ENCODE measurements at regions not wholly inside any gene's neighbourhood (a gene's known extent, or its start where the extent isn't known, plus 50 kb on each side); places are given as distances from the start of the nearest gene placed in this dataset.

DNA sequence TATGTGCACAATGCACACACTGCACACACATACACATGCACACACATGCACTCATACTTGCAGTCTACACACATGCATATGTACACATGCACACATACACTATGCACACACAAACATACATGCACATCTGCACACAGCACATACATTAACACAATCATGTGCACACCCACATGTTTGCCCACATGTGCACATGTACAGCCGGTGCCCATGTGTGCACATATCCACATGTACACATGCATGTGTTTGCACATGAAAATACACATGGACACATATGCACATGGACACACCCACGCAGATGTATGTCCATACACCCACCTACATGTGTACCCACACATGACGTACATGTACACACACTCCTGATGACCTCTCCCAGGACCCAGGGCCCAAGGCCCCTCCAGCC is 105.1 kb upstream of the ACTRT2 start:
- TF ChIP-seq, protein P1, sequence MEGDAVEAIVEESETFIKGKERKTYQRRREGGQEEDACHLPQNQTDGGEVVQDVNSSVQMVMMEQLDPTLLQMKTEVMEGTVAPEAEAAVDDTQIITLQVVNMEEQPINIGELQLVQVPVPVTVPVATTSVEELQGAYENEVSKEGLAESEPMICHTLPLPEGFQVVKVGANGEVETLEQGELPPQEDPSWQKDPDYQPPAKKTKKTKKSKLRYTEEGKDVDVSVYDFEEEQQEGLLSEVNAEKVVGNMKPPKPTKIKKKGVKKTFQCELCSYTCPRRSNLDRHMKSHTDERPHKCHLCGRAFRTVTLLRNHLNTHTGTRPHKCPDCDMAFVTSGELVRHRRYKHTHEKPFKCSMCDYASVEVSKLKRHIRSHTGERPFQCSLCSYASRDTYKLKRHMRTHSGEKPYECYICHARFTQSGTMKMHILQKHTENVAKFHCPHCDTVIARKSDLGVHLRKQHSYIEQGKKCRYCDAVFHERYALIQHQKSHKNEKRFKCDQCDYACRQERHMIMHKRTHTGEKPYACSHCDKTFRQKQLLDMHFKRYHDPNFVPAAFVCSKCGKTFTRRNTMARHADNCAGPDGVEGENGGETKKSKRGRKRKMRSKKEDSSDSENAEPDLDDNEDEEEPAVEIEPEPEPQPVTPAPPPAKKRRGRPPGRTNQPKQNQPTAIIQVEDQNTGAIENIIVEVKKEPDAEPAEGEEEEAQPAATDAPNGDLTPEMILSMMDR (IDR thresholded peaks at IDR 0.05): no peak
- no peak for DNase-seq (ENCODE audit: low spot score)
- ATAC-seq (ENCODE audit: low FRiP score): no peak

DNA sequence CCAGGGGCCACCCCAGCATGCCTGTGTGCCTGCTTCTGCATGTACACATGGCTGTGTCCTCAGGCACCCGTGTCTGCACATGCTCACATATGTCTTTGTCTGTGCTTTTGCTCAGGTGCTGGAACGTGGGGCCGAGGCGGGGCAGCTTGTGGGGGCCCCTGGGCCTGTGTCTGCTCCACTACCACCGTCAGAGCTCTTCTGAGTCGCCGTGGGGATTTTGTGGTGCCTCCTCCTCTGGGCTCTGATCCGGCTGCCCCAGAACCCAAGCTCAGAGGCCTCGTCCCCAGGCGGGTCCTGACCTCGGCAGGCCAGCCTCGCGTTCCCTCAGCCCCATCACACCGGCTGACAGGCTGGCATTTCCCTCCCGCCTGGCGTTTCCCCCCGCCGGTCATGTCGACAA is 104.6 kb upstream of the ACTRT2 start:
- no peak for DNase-seq (ENCODE audit: low spot score)
- TF ChIP-seq, protein P1 (IDR thresholded peaks at IDR 0.05): no peak
- ATAC-seq (ENCODE audit: low FRiP score): no peak

DNA sequence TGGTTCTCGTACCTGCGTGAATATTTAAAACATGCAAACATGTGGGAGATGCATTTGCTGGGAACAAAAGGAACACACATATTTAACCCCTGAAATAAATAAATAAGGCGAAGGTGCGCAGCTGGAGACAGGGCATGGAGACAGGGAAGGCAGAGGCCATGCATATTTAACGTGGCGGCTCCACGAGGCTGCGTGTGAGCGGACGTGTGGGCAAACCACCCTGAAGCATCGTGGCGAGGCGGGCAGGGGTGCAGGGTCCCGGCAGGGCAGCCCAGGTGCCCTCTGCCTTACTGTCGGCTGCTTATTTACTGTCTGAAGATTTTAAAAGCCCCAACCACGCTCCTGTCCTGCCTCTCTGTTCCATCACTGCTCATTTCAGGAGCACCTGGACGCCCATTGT is 104.0 kb upstream of the ACTRT2 start:
- ATAC-seq (ENCODE audit: low FRiP score): no peak
- no peak for DNase-seq (ENCODE audit: low spot score)
- TF ChIP-seq, protein P1 (IDR thresholded peaks at IDR 0.05): no peak

DNA sequence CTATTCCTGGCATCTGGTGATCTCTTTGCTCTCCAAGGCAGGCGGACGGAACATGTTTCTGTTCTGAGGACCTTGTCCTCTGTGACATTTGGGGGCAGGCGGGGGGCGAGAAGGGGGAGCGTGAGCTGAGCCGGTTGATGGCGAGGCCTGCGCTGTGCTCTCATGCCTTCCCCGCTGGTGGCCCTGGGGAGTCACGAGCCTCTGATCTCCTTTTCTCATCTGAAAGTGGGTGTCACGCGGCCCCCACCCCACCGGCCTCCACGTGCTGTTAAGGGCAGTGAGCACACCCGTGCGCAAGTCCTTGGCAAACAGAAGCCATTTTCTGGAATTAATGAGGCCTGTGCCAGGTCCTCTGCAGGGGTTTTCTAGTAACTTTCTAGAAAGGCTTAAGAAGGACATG is 102.8 kb upstream of the ACTRT2 start:
- TF ChIP-seq, protein P1 (IDR thresholded peaks at IDR 0.05): no peak
- ATAC-seq (ENCODE audit: low FRiP score): no peak

DNA sequence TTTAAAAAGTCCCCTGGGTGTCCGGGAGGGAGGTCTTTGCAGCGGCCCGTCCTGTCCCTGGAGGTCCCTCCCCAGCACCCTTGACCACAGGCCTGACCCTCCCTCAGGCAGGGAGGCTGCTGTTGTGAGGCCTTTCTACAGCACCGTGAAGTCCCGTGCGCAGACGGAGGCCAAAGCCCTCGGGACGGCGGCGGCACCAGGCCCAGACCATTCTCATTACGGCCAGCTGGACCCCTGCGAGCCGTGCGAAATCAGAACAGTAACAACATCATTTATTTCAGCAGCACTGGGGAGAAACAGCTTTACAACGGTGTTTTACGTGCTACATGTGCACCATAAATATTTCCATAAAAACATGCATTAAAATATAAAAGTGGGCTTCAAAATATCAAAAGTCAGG is 101.4 kb upstream of the ACTRT2 start:
- DNase-seq (ENCODE audit: low spot score) (no peak), ATAC-seq (ENCODE audit: low FRiP score) (no peak)
- TF ChIP-seq, protein P1 (IDR thresholded peaks at IDR 0.05): no peak

More for the DNA sequence above, 102.8 kb upstream of the ACTRT2 start:
- no peak for DNase-seq (ENCODE audit: low spot score)

DNA sequence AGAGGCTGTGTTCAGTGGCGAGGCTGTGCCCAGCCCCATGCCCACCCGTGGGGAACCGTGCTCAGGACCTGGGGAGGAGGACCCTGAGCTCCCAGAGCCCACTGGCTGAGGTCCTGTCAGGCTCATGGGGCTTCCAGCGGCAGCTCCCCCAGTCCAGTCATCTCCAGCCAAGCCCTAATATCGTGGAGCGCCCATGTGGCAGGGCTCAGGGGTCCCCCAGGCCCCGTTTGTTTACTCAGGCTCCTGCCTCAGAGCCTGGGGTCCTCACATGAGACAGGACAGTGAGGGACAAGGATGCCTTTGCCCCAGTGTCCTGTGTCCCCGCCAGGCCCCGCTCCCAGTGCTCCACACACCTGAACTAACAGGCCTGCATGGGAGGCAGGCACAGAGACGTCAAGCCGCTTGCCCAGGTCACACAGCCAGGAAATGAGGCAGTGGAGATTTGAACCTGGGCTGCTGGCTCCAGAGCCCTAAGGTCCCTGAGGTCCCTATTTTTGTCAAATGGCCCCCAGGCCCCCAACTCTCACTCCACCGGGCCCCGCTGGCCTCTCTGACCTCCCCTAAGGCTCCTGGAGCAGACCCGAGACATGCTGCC is 100.7 kb upstream of the ACTRT2 start:
- DNase-seq (ENCODE audit: low spot score) (no peak), ATAC-seq (ENCODE audit: low FRiP score) (no peak)
- TF ChIP-seq, protein P1 (IDR thresholded peaks at IDR 0.05): no peak

DNA sequence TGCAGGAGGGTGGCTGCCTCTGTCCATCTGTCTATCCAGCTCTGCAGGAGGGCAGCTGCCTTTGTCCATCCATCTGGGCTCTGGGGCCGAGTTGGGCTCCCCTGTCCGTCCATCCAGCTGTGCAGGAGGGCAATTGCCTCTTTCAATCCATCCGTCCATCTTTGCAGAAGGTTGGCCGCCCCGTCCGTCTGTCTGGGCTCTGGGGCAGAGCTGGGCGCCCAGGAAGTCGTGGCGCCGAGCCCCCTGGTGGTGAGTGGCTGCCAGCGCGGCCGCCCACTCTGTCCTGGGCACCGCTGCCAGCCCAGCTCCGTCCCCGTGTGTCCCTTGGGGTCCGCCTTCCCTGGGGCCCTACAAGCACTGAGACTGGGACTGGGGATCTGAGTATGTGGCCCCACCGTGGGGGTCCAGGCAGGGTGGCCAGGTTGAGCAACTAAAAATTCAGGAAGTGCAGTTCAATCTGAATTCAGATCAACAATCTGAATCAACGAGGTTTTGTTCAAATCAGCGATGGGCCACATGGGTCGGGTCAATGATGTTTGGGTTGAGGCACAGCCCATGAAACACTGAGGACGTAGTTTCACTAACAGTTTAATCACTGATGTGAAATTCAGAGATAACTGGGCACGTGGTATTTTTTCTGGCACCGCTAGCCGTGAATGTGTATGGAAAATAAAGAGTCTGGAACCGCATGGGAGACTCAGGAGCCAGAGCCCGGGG is 99.1 kb upstream of the ACTRT2 start:
- TF ChIP-seq, protein P1 (IDR thresholded peaks at IDR 0.05): no peak
- DNase-seq (ENCODE audit: low spot score) (no peak), ATAC-seq (ENCODE audit: low FRiP score) (no peak)
